SK-N-SH (cell line): ENCODE measurements at regions not wholly inside any gene's neighbourhood (a gene's known extent, or its start where the extent isn't known, plus 50 kb on each side); places are given as distances from the start of the nearest gene placed in this dataset.
A peak's percentile ranks its signal among the peaks of the same experiment; 100 is the strongest.

Experiments used
- CTCF ChIA-PET: fragments of 300-600, 350-600 bp; formaldehyde crosslinking; extraction: SDS; loops from one replicate; lab custom pipeline; 2021; lab: Yijun Ruan, JAX
- POLR2A ChIA-PET: fragments of 350-600 bp; sonication (Branson Sonifier 250); formaldehyde crosslinking; extraction: SDS; loops from one replicate; lab custom pipeline; 2020; ENCODE audit warnings: antibody characterized with exemption, inconsistent platforms; lab: Yijun Ruan, JAX
- DNase-seq: peaks from one replicate; pipeline ENCODE4 v3.0.0; 2012
- H2AFZ ChIP-seq: fragments of 200-600 bp; sonication (generic); 2 replicates; pipeline ENCODE4 v1.8.1; 2016; ENCODE audit warnings: antibody characterized with exemption, mild to moderate bottlenecking, low read depth
- H3F3A ChIP-seq: fragments of 200-600 bp; sonication (generic); replicated peaks from 2 replicates; pipeline ENCODE3; 2016; ENCODE audit warnings: antibody characterized with exemption, mild to moderate bottlenecking; ENCODE audit not compliant: insufficient read depth
- H3K27ac ChIP-seq, 2 experiments: fragments of 200-500 bp in 1 of 2; fragments of 200-600 bp in 1 of 2; sonication (Bioruptor generic) in 1 of 2; sonication (generic), shearing (Covaris generic) in 1 of 2; 2 replicates each; pipeline versions ENCODE4 v1.5.1 to v1.6.1; 2014 to 2016; ENCODE audit warnings: low read depth in 2 of 2, inconsistent platforms in 1 of 2, low read length in 1 of 2, mild to moderate bottlenecking in 1 of 2, mixed read lengths in 1 of 2
- H3K27me3 ChIP-seq: fragments of 200-600 bp; sonication (generic), shearing (Covaris generic); 2 replicates; pipeline ENCODE4 v1.6.1; 2016; ENCODE audit warnings: mixed run types; ENCODE audit not compliant: insufficient read depth
- H3K36me3 ChIP-seq, 2 experiments: fragments of 200-500 bp in 1 of 2; fragments of 200-600 bp in 1 of 2; sonication (Bioruptor generic) in 1 of 2; sonication (generic) in 1 of 2; replicated peaks in 1 of 2; 2 replicates each; pipeline versions ENCODE3 to v1.5.1; 2014 to 2016; ENCODE audit warnings: low read length in 1 of 2, mild to moderate bottlenecking in 1 of 2; ENCODE audit not compliant: insufficient read depth in 2 of 2, control insufficient read depth in 1 of 2
- H3K4me1 ChIP-seq, 2 experiments: fragments of 200-500 bp in 1 of 2; fragments of 200-600 bp in 1 of 2; sonication (Bioruptor generic) in 1 of 2; sonication (generic), shearing (Covaris generic) in 1 of 2; 2 replicates each; pipeline versions ENCODE4 v1.5.1 to v1.6.1; 2014 to 2016; ENCODE audit warnings: low read depth in 1 of 2, low read length in 1 of 2, mixed run types in 1 of 2; ENCODE audit not compliant: insufficient read depth in 2 of 2, control insufficient read depth in 1 of 2
- H3K4me2 ChIP-seq: fragments of 200-600 bp; sonication (generic), shearing (Covaris generic); 2 replicates; pipeline ENCODE4 v1.6.1; 2017; ENCODE audit warnings: mixed run types
- H3K4me3 ChIP-seq, 2 experiments: fragments of 200-500 bp in 1 of 2; fragments of 200-600 bp in 1 of 2; sonication (Bioruptor generic) in 1 of 2; sonication (generic), shearing (Covaris generic) in 1 of 2; 2 replicates each; pipeline versions ENCODE4 v1.5.1 to v1.8.1; 2014 to 2016; ENCODE audit warnings: low read depth in 2 of 2, inconsistent platforms in 1 of 2, low read length in 1 of 2, mild to moderate bottlenecking in 1 of 2, mixed read lengths in 1 of 2, moderate library complexity in 1 of 2
- H3K79me2 ChIP-seq: fragments of 200-600 bp; sonication (generic); 2 replicates; pipeline ENCODE4 v1.8.1; 2017; ENCODE audit warnings: mild to moderate bottlenecking; ENCODE audit not compliant: insufficient read depth
- H3K9ac ChIP-seq: fragments of 200-600 bp; sonication (generic); 2 replicates; pipeline ENCODE4 v1.6.1; 2017; ENCODE audit warnings: mixed run types
- H3K9me2 ChIP-seq: fragments of 200-600 bp; sonication (generic); 2 replicates; pipeline ENCODE4 v1.6.1; 2017; ENCODE audit warnings: mixed run types
- H3K9me3 ChIP-seq: fragments of 200-600 bp; sonication (generic); 2 replicates; pipeline ENCODE4 v1.6.1; 2017; ENCODE audit warnings: mixed run types, mild to moderate bottlenecking, moderate library complexity
- H4K20me1 ChIP-seq: fragments of 200-600 bp; sonication (generic); 2 replicates; pipeline ENCODE4 v1.6.1; 2017; ENCODE audit warnings: mild to moderate bottlenecking, mixed run types; ENCODE audit not compliant: insufficient read depth
- EP300 ChIP-seq, 2 experiments: IDR thresholded peaks; 2 replicates each; pipeline versions ENCODE4 v1.4.0 to v1.6.1; 2012; ENCODE audit warnings: borderline replicate concordance in 1 of 2, low read depth in 1 of 2, low read length in 1 of 2
- EZH2phosphoT487 ChIP-seq: fragments of 200-600 bp; sonication (generic); IDR thresholded peaks from 2 replicates; pipeline ENCODE4 v1.6.1; 2017; ENCODE audit warnings: low read depth, mixed run types, mild to moderate bottlenecking, antibody characterized with exemption, moderate library complexity, borderline replicate concordance
- FOSL2 ChIP-seq: IDR thresholded peaks from 2 replicates; pipeline ENCODE4 v1.4.0; 2012; ENCODE audit warnings: low read depth, mild to moderate bottlenecking, moderate library complexity, borderline replicate concordance
- FOXJ3 ChIP-seq: sonication (generic); formaldehyde crosslinking; IDR thresholded peaks from 2 replicates; pipeline ENCODE4 v1.5.1; 2020; ENCODE audit warnings: mild to moderate bottlenecking, missing genetic modification reagents
- GATA2 ChIP-seq: sonication (generic); formaldehyde crosslinking; IDR thresholded peaks from 2 replicates; pipeline ENCODE4 v1.5.0; 2020; ENCODE audit warnings: mild to moderate bottlenecking, missing genetic modification reagents
- NFIC ChIP-seq: IDR thresholded peaks from 2 replicates; pipeline ENCODE4 v1.4.0; 2012; ENCODE audit warnings: borderline replicate concordance
- PBX3 ChIP-seq: IDR thresholded peaks from 2 replicates; pipeline ENCODE4; 2012
- RCOR1 ChIP-seq: fragments of 150-350 bp; IDR thresholded peaks from 2 replicates; pipeline ENCODE4 v1.6.1; 2017; ENCODE audit warnings: antibody characterized with exemption, low read length
- TCF12 ChIP-seq: IDR thresholded peaks from 2 replicates; pipeline ENCODE4 v1.4.0; 2012
- TEAD4 ChIP-seq: IDR thresholded peaks from 2 replicates; pipeline ENCODE4 v1.4.0; 2012; ENCODE audit warnings: mild to moderate bottlenecking, borderline replicate concordance; ENCODE audit not compliant: insufficient read depth
- USF1 ChIP-seq: IDR thresholded peaks from 2 replicates; pipeline ENCODE4 v1.4.0; 2012; ENCODE audit warnings: low read depth, borderline replicate concordance
- WGBS: methylation state at CpG from one replicate; pipeline ENCODE4 v1.1.6; 2017; ENCODE audit warnings: low lambda C conversion rate; 5-methylcytosine and 5-hydroxymethylcytosine counted together

GRCh38 chr13:84651705-84652104 lies 769.4 kb upstream of the SLITRK1 start:
- TF ChIP-seq NFIC = no peak
- TF ChIP-seq EZH2phosphoT487 = no peak
- TF ChIP-seq FOSL2 = no peak
- TF ChIP-seq RCOR1 = no peak
- no peak for TF ChIP-seq TEAD4
- no peak for TF ChIP-seq USF1
- POLR2A ChIA-PET = no interaction called here
- Histone ChIP-seq H3F3A (no peaks in the 10 kb centered on the region), H3K9me2 (no peaks in the 10 kb centered on the region), H3K36me3 (no peaks in the 10 kb centered on the region), H3K4me1 (peaks cover 0 to 3% of the 10 kb centered on the region in 2 experiments; a peak in 1 of 4 replicates), H3K9ac (no peak overlapping the region), H3K27ac (no peak overlapping the region), H3K4me3 (no peak overlapping the region), H3K79me2 (no peaks in the 10 kb centered on the region), H3K27me3 (no peaks in the 10 kb centered on the region), H3K4me2 (no peak overlapping the region), H3K9me3 (no peaks in the 10 kb centered on the region), H2AFZ (no peak overlapping the region), H4K20me1 (no peaks in the 10 kb centered on the region)
- WGBS = 77% methylated on average over 3 of the region's 3 CpGs
- CTCF ChIA-PET = no interaction called here
- no peak for DNase-seq

GRCh38 chr13:84651288-84651687 lies 769.0 kb upstream of the SLITRK1 start:
- H3K79me2 ChIP-seq = no peaks in the 10 kb centered on the region
- no peak for DNase-seq
- no peaks in the 10 kb centered on the region for H3K27me3 ChIP-seq
- H4K20me1 ChIP-seq = no peaks in the 10 kb centered on the region
- no peak overlapping the region for H3K27ac ChIP-seq
- peaks cover 0 to 3% of the 10 kb centered on the region in 2 experiments; a peak in 1 of 4 replicates for H3K4me1 ChIP-seq
- CTCF ChIA-PET = no interaction called here
- H3K4me3 ChIP-seq = no peak overlapping the region
- no peak overlapping the region for H2AFZ ChIP-seq
- H3K9ac ChIP-seq = no peak overlapping the region
- no peaks in the 10 kb centered on the region for H3K9me3 ChIP-seq
- no peaks in the 10 kb centered on the region for H3K9me2 ChIP-seq
- H3F3A ChIP-seq = no peaks in the 10 kb centered on the region
- TF ChIP-seq FOSL2 = peak; percentile 25; the same call in 1 of the 2 replicates
- TF ChIP-seq PBX3 = 0 out of 2 replicates have a peak, but pooled peaks have one; percentile 16
- peak; percentile 41; the same call in 1 of the 2 replicates for TF ChIP-seq TCF12
- TF ChIP-seq NFIC = peak; percentile 64
- no peak for TF ChIP-seq EZH2phosphoT487
- no peak for TF ChIP-seq GATA2 (CRISPR knock-in tag)
- TF ChIP-seq, all 33 proteins: peak for 4
- no peak overlapping the region for H3K4me2 ChIP-seq
- no peaks in the 10 kb centered on the region for H3K36me3 ChIP-seq
- WGBS = 34% methylated on average over 5 of the region's 5 CpGs
- POLR2A ChIA-PET = no interaction called here

- H3K36me3 ChIP-seq = no peaks in the 10 kb centered on the region
- 30% methylated on average over 4 of the region's 4 CpGs for WGBS
- DNase-seq = no peak
- H3K4me1 ChIP-seq = peaks cover 0 to 7% of the 10 kb centered on the region in 2 experiments; a peak in 2 of 4 replicates
- no peaks in the 10 kb centered on the region for H3K27me3 ChIP-seq
- H2AFZ ChIP-seq = peak overlapping the region; percentile 53; the same call in 1 of the 2 replicates
- no peak overlapping the region for H3K9ac ChIP-seq
- H3K9me3 ChIP-seq = no peaks in the 10 kb centered on the region
- no peaks in the 10 kb centered on the region for H3K9me2 ChIP-seq
- H4K20me1 ChIP-seq = no peaks in the 10 kb centered on the region
- CTCF ChIA-PET = interaction anchor here (0.7 kb wide), 1 partner anchor 195 kb away, joined by 3 read pairs; no protein-coding TSS in a partner anchor
- TF ChIP-seq NFIC = peak; percentile 70
- 0 out of 4 replicates have a peak, but pooled peaks of 1 of the 2 experiments have one; percentile 22 for TF ChIP-seq EP300 (IDR thresholded peaks at IDR 0.05; ENCODE audit: borderline replicate concordance in 1 of 2, low read depth in 1 of 2, low read length in 1 of 2)
- TF ChIP-seq TCF12 = peak; percentile 14
- peak; percentile 23; the same call in 1 of the 2 replicates for TF ChIP-seq PBX3
- no peak for TF ChIP-seq FOXJ3 (CRISPR knock-in tag)
- H3K27ac ChIP-seq = peak overlapping the region in 1 of 2 experiments; percentile 5; a peak in 1 of 4 replicates
- H3F3A ChIP-seq = peaks cover 8% of the 10 kb centered on the region
- POLR2A ChIA-PET = no interaction called here
- H3K79me2 ChIP-seq = no peaks in the 10 kb centered on the region
- no peak overlapping the region for H3K4me2 ChIP-seq
- H3K4me3 ChIP-seq = no peak overlapping the region
Observed at GRCh38 chr13:84649853-84650252, 767.6 kb upstream of the SLITRK1 start.
